GM23248 (cell line): ENCODE measurements at regions not wholly inside any gene's neighbourhood (a gene's known extent, or its start where the extent isn't known, plus 50 kb on each side); places are given as distances from the start of the nearest gene placed in this dataset.
"Not testable (repeated sequence)": the region's sequence is repeated elsewhere in the genome, so short reads cannot be mapped to it uniquely, and the experiment has no call there.

ENCODE experiments used
- DNase-seq: peaks from one replicate; pipeline ENCODE4 v3.0.0-alpha.2; 2015
- H2AFZ ChIP-seq: fragments of 200-600 bp; sonication (generic); 2 replicates; pipeline ENCODE4 v1.6.1; 2016; ENCODE audit warnings: antibody characterized with exemption
- H3F3A ChIP-seq: fragments of 200-600 bp; sonication (generic); 2 replicates; pipeline ENCODE4 v1.6.1; 2016; ENCODE audit warnings: mild to moderate bottlenecking, antibody characterized with exemption, mixed run types; ENCODE audit not compliant: insufficient read depth
- H3K27ac ChIP-seq: fragments of 200-600 bp; sonication (generic); 2 replicates; pipeline ENCODE4 v1.5.1; 2016; ENCODE audit warnings: mild to moderate bottlenecking
- H3K27me3 ChIP-seq: fragments of 200-600 bp; sonication (generic); replicated peaks from 2 replicates; pipeline ENCODE4 v1.6.1; 2016; ENCODE audit warnings: mild to moderate bottlenecking; ENCODE audit not compliant: insufficient read depth
- H3K36me3 ChIP-seq: fragments of 200-600 bp; sonication (generic); 2 replicates; pipeline ENCODE4 v1.6.1; 2016; ENCODE audit warnings: low read depth, mild to moderate bottlenecking
- H3K4me1 ChIP-seq: fragments of 200-600 bp; sonication (generic); 2 replicates; pipeline ENCODE4 v1.6.1; 2016; ENCODE audit warnings: mild to moderate bottlenecking; ENCODE audit not compliant: insufficient read depth
- H3K4me2 ChIP-seq: fragments of 200-600 bp; sonication (generic); one replicate; pipeline ENCODE4 v1.6.1; 2016; ENCODE audit warnings: mild to moderate bottlenecking; ENCODE audit not compliant: unreplicated experiment
- H3K4me3 ChIP-seq: fragments of 200-600 bp; sonication (generic); 2 replicates; pipeline ENCODE4 v1.5.1; 2016; ENCODE audit warnings: mild to moderate bottlenecking
- H3K79me2 ChIP-seq: fragments of 200-600 bp; sonication (generic); 2 replicates; pipeline ENCODE4 v1.6.1; 2016; ENCODE audit warnings: mild to moderate bottlenecking; ENCODE audit not compliant: insufficient read depth
- H3K9ac ChIP-seq: fragments of 200-600 bp; sonication (generic); 2 replicates; pipeline ENCODE4 v1.6.1; 2016; ENCODE audit warnings: mild to moderate bottlenecking
- H3K9me2 ChIP-seq: fragments of 200-600 bp; sonication (generic); 2 replicates; pipeline ENCODE4 v1.6.1; 2016; ENCODE audit warnings: mixed run types, mild to moderate bottlenecking, moderate library complexity; ENCODE audit not compliant: insufficient read depth
- H3K9me3 ChIP-seq: fragments of 200-600 bp; sonication (generic); one replicate; pipeline ENCODE4 v1.6.1; 2017; ENCODE audit warnings: low read depth
- H4K20me1 ChIP-seq: fragments of 200-600 bp; sonication (generic); 2 replicates; pipeline ENCODE4 v1.6.0; 2016; ENCODE audit not compliant: insufficient read depth
- EZH2 ChIP-seq: fragments of 200-600 bp; sonication (generic); IDR thresholded peaks from 2 replicates; pipeline ENCODE4 v1.6.1; 2018; ENCODE audit warnings: antibody characterized with exemption, mild to moderate bottlenecking; ENCODE audit not compliant: insufficient read depth, poor library complexity, severe bottlenecking
- EZH2phosphoT487 ChIP-seq: fragments of 200-600 bp; sonication (generic); IDR thresholded peaks from 2 replicates; pipeline ENCODE4 v1.6.1; 2018; ENCODE audit warnings: antibody characterized with exemption, moderate library complexity, mild to moderate bottlenecking, low read depth; ENCODE audit not compliant: insufficient read depth
- WGBS, 2 experiments: methylation state at CpG; one replicate each; pipeline ENCODE4 v1.1.6; 2015 to 2017; ENCODE audit warnings: low lambda C conversion rate in 2 of 2, low coverage in 1 of 2; ENCODE audit errors: missing lambda C conversion rate in 2 of 2; 5-methylcytosine and 5-hydroxymethylcytosine counted together
- in situ Hi-C: fragments of 300-500 bp; cut with MboI; formaldehyde crosslinking; loops from 2 replicates; pipeline ENCODE4 v1.15.0; 2020

DNA sequence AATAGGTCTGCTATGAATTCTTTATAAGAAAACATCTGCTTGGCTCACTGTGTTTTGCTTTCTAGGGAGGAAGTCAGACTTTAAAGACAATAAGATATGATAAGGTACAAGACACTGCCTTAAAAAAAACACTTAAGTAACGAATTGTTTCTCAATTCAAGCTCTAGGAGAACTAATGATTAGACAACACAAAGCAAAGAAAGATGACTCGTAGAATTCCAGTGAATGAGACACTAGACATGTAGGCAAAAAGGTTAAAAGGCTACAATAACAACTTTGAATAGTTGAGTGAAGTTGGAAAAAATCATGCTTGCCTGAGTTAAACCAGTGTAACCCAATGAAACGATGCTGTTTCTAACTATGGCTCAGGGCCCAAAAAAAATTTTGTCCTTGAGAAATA is 344.4 kb upstream of the ACTRT1 start:
- H3K9me2 ChIP-seq: no peaks in the 10 kb centered on the region
- TF ChIP-seq EZH2phosphoT487 (no peak), EZH2 (no peak)
- no peak overlapping the region for H3K27ac ChIP-seq
- no peaks in the 10 kb centered on the region for H3F3A ChIP-seq
- no peaks in the 10 kb centered on the region for H3K9me3 ChIP-seq
- H3K79me2 ChIP-seq: no peaks in the 10 kb centered on the region
- no peaks in the 10 kb centered on the region for H3K27me3 ChIP-seq
- WGBS, 2 experiments: 5 to 13% methylated on average over 2 to 3 of the region's 3 CpGs
- no peak overlapping the region for H2AFZ ChIP-seq
- H4K20me1 ChIP-seq: no peaks in the 10 kb centered on the region
- in situ Hi-C loops: no loop called here
- no peak overlapping the region for H3K4me2 ChIP-seq
- DNase-seq: no peak
- H3K4me1 ChIP-seq: no peaks in the 10 kb centered on the region
- H3K4me3 ChIP-seq: no peak overlapping the region
- no peak overlapping the region for H3K9ac ChIP-seq
- no peaks in the 10 kb centered on the region for H3K36me3 ChIP-seq

GRCh38 chrX:128383846-128384245 is 331.6 kb upstream of the ACTRT1 start:
- H3K9me3 ChIP-seq, H3K4me1 ChIP-seq, H2AFZ ChIP-seq, H3F3A ChIP-seq, H3K4me3 ChIP-seq, H3K27ac ChIP-seq, DNase-seq, H3K9ac ChIP-seq, H3K4me2 ChIP-seq, H3K9me2 ChIP-seq, H3K36me3 ChIP-seq, H3K27me3 ChIP-seq, in situ Hi-C loops, H3K79me2 ChIP-seq, H4K20me1 ChIP-seq: not testable (repeated sequence)
- 31 to 33% methylated on average over 3 of the region's 3 CpGs for WGBS, 2 experiments

GRCh38 chrX:128365492-128365891 is 313.3 kb upstream of the ACTRT1 start:
- Histone ChIP-seq H2AFZ (no peak overlapping the region), H3K36me3 (no peaks in the 10 kb centered on the region), H3K27me3 (no peaks in the 10 kb centered on the region), H3K9me3 (no peaks in the 10 kb centered on the region), H3K4me2 (no peak overlapping the region), H3K9me2 (no peaks in the 10 kb centered on the region), H4K20me1 (no peaks in the 10 kb centered on the region), H3K9ac (no peak overlapping the region), H3K27ac (no peak overlapping the region), H3K79me2 (no peaks in the 10 kb centered on the region), H3K4me1 (no peaks in the 10 kb centered on the region), H3F3A (no peaks in the 10 kb centered on the region), H3K4me3 (no peak overlapping the region)
- in situ Hi-C loops: no loop called here
- no peak for TF ChIP-seq EZH2
- TF ChIP-seq EZH2phosphoT487: no peak
- WGBS, 2 experiments: 20 to 27% methylated on average over 3 of the region's 3 CpGs
- DNase-seq: no peak

DNA sequence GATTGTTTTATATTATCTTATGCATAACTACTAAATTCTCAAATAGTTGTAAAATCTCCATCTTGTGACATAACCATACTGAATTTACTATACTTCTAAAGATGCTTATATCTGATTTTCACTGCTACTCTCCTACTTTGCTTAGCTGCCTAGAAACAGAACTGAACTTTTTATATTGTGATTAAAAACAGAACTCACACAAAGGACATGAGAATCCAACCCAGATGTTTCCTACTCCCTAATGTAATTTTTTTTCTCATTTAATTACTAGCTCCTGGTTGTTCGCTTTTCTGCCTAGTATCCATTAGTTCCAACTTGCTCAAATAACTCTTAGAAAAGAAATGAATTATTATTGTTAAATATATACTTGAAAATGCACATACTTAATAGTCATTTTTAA is 283.5 kb upstream of the ACTRT1 start:
- Histone ChIP-seq H3K4me3 (no peak overlapping the region), H4K20me1 (no peaks in the 10 kb centered on the region), H3K27me3 (no peaks in the 10 kb centered on the region), H3K36me3 (no peaks in the 10 kb centered on the region), H3K9ac (no peak overlapping the region), H3K9me3 (no peaks in the 10 kb centered on the region), H3K9me2 (no peaks in the 10 kb centered on the region), H3K4me2 (no peak overlapping the region), H3K79me2 (no peaks in the 10 kb centered on the region), H3F3A (no peaks in the 10 kb centered on the region), H3K27ac (no peak overlapping the region), H3K4me1 (no peaks in the 10 kb centered on the region), H2AFZ (no peak overlapping the region)
- DNase-seq: no peak
- 0 to 4% methylated on average over 1 of the region's 1 CpG for WGBS, 2 experiments
- TF ChIP-seq EZH2phosphoT487 (no peak), EZH2 (no peak)
- in situ Hi-C loops: no loop called here

- no peaks in the 10 kb centered on the region for H3K79me2 ChIP-seq
- in situ Hi-C loops: no loop called here
Measured at GRCh38 chrX:128334821-128335220, 282.6 kb upstream of the ACTRT1 start.

More at GRCh38 chrX:128334821-128335220, 282.6 kb upstream of the ACTRT1 start:
- Histone ChIP-seq H3K36me3 (no peaks in the 10 kb centered on the region), H3K27ac (no peak overlapping the region), H3K9me3 (no peaks in the 10 kb centered on the region), H3K9me2 (no peaks in the 10 kb centered on the region), H4K20me1 (no peaks in the 10 kb centered on the region), H3K27me3 (no peaks in the 10 kb centered on the region), H3K4me2 (no peak overlapping the region), H3K4me3 (no peak overlapping the region), H3F3A (no peaks in the 10 kb centered on the region), H3K4me1 (no peaks in the 10 kb centered on the region), H2AFZ (no peak overlapping the region), H3K9ac (no peak overlapping the region)
- WGBS, 2 experiments: 31 to 34% methylated on average over 3 of the region's 3 CpGs
- no peak for DNase-seq
- TF ChIP-seq EZH2: no peak
- no peak for TF ChIP-seq EZH2phosphoT487
